ENCODE measurements at regions not wholly inside any gene's neighbourhood (a gene's known extent, or its start where the extent isn't known, plus 50 kb on each side); places are given as distances from the start of the nearest gene placed in this dataset.

DNA sequence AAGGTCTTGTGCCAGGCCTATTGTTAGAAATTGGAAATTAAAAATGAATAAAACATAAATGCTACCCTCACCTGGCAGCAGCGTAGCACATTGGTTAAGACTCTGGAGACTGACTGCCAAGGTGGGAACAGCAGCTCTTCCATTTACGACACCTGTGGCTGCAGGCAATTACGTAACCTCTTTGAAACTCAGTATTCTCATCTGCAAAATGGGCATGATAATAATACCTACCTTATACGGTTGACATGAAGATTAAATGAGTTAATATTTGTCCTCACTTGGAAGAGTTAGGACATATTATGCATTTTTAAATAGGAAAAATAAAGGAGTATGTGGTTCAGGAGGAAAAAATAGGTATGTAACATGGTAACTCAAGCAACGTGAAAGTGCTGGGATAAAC is 279.3 kb upstream of the NCKAP5 start:
- Histone ChIP-seq H4K20me1 (replicated peaks; ENCODE audit: insufficient read depth) (no peaks in the 10 kb centered on the region), H3K27me3 (ENCODE audit: insufficient read depth) (no peaks in the 10 kb centered on the region), H3K36me3 (ENCODE audit: insufficient read depth) (no peaks in the 10 kb centered on the region), H2AFZ (no peak overlapping the region), H3F3A (replicated peaks; ENCODE audit: low read depth) (no peaks in the 10 kb centered on the region), H3K9me2 (ENCODE audit: insufficient read depth) (0 out of 2 replicates have a peak, but pooled peaks cover 4% of the 10 kb centered on the region), H3K4me3 (no peak overlapping the region), H3K4me1 (ENCODE audit: insufficient read depth) (no peaks in the 10 kb centered on the region), H3K79me2 (replicated peaks; ENCODE audit: insufficient read depth) (no peaks in the 10 kb centered on the region), H3K4me2 (no peak overlapping the region), H3K27ac (ENCODE audit: low read depth) (no peak overlapping the region)
- no peak for DNase-seq (ENCODE audit: low spot score)
- Mint-ChIP-seq H3K4me3 (no peak overlapping the region), H3K4me1 (peaks cover 4% of the 10 kb centered on the region), H3K27me3 (ENCODE audit: insufficient read depth, low read depth, poor library complexity) (peaks cover 11% of the 10 kb centered on the region), H3K27ac (no peak overlapping the region), H3K36me3 (ENCODE audit: low read depth) (peaks cover 6% of the 10 kb centered on the region; the same call in 2 of the 3 replicates), H3K9me3 (peaks cover 13% of the 10 kb centered on the region)
- TF ChIP-seq ZNF114 (CRISPR knock-in tag; IDR thresholded peaks at IDR 0.05) (no peak), POLR2AphosphoS5 (IDR thresholded peaks at IDR 0.05; ENCODE audit: low read depth) (no peak), CREB1 (CRISPR knock-in tag; IDR thresholded peaks at IDR 0.05; ENCODE audit: low read depth) (no peak), JUNB (IDR thresholded peaks at IDR 0.05; ENCODE audit: unreplicated experiment) (no peak), ZNF331 (CRISPR knock-in tag; IDR thresholded peaks at IDR 0.05; ENCODE audit: low read depth) (no peak), NANOG (IDR thresholded peaks at IDR 0.05; ENCODE audit: borderline replicate concordance) (no peak), EZH2phosphoT487 (IDR thresholded peaks at IDR 0.05; ENCODE audit: unreplicated experiment) (no peak), STAT1 (IDR thresholded peaks at IDR 0.05; ENCODE audit: unreplicated experiment) (no peak), EZH2 (IDR thresholded peaks at IDR 0.05; ENCODE audit: low read depth, unreplicated experiment) (no peak)
- TF ChIP-seq, protein P1, sequence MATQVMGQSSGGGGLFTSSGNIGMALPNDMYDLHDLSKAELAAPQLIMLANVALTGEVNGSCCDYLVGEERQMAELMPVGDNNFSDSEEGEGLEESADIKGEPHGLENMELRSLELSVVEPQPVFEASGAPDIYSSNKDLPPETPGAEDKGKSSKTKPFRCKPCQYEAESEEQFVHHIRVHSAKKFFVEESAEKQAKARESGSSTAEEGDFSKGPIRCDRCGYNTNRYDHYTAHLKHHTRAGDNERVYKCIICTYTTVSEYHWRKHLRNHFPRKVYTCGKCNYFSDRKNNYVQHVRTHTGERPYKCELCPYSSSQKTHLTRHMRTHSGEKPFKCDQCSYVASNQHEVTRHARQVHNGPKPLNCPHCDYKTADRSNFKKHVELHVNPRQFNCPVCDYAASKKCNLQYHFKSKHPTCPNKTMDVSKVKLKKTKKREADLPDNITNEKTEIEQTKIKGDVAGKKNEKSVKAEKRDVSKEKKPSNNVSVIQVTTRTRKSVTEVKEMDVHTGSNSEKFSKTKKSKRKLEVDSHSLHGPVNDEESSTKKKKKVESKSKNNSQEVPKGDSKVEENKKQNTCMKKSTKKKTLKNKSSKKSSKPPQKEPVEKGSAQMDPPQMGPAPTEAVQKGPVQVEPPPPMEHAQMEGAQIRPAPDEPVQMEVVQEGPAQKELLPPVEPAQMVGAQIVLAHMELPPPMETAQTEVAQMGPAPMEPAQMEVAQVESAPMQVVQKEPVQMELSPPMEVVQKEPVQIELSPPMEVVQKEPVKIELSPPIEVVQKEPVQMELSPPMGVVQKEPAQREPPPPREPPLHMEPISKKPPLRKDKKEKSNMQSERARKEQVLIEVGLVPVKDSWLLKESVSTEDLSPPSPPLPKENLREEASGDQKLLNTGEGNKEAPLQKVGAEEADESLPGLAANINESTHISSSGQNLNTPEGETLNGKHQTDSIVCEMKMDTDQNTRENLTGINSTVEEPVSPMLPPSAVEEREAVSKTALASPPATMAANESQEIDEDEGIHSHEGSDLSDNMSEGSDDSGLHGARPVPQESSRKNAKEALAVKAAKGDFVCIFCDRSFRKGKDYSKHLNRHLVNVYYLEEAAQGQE (IDR thresholded peaks at IDR 0.05; ENCODE audit: unreplicated experiment): no peak
- TF ChIP-seq, protein P2, sequence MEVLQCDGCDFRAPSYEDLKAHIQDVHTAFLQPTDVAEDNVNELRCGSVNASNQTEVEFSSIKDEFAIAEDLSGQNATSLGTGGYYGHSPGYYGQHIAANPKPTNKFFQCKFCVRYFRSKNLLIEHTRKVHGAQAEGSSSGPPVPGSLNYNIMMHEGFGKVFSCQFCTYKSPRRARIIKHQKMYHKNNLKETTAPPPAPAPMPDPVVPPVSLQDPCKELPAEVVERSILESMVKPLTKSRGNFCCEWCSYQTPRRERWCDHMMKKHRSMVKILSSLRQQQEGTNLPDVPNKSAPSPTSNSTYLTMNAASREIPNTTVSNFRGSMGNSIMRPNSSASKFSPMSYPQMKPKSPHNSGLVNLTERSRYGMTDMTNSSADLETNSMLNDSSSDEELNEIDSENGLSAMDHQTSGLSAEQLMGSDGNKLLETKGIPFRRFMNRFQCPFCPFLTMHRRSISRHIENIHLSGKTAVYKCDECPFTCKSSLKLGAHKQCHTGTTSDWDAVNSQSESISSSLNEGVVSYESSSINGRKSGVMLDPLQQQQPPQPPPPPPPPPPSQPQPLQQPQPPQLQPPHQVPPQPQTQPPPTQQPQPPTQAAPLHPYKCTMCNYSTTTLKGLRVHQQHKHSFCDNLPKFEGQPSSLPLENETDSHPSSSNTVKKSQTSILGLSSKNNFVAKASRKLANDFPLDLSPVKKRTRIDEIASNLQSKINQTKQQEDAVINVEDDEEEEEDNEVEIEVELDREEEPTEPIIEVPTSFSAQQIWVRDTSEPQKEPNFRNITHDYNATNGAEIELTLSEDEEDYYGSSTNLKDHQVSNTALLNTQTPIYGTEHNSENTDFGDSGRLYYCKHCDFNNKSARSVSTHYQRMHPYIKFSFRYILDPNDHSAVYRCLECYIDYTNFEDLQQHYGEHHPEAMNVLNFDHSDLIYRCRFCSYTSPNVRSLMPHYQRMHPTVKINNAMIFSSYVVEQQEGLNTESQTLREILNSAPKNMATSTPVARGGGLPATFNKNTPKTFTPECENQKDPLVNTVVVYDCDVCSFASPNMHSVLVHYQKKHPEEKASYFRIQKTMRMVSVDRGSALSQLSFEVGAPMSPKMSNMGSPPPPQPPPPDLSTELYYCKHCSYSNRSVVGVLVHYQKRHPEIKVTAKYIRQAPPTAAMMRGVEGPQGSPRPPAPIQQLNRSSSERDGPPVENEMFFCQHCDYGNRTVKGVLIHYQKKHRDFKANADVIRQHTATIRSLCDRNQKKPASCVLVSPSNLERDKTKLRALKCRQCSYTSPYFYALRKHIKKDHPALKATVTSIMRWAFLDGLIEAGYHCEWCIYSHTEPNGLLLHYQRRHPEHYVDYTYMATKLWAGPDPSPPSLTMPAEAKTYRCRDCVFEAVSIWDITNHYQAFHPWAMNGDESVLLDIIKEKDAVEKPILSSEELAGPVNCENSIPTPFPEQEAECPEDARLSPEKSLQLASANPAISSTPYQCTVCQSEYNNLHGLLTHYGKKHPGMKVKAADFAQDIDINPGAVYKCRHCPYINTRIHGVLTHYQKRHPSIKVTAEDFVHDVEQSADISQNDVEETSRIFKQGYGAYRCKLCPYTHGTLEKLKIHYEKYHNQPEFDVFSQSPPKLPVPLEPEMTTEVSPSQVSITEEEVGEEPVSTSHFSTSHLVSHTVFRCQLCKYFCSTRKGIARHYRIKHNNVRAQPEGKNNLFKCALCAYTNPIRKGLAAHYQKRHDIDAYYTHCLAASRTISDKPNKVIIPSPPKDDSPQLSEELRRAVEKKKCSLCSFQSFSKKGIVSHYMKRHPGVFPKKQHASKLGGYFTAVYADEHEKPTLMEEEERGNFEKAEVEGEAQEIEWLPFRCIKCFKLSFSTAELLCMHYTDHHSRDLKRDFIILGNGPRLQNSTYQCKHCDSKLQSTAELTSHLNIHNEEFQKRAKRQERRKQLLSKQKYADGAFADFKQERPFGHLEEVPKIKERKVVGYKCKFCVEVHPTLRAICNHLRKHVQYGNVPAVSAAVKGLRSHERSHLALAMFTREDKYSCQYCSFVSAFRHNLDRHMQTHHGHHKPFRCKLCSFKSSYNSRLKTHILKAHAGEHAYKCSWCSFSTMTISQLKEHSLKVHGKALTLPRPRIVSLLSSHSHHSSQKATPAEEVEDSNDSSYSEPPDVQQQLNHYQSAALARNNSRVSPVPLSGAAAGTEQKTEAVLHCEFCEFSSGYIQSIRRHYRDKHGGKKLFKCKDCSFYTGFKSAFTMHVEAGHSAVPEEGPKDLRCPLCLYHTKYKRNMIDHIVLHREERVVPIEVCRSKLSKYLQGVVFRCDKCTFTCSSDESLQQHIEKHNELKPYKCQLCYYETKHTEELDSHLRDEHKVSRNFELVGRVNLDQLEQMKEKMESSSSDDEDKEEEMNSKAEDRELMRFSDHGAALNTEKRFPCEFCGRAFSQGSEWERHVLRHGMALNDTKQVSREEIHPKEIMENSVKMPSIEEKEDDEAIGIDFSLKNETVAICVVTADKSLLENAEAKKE (CRISPR knock-in tag; IDR thresholded peaks at IDR 0.05): no peak
- TF ChIP-seq, protein P3, sequence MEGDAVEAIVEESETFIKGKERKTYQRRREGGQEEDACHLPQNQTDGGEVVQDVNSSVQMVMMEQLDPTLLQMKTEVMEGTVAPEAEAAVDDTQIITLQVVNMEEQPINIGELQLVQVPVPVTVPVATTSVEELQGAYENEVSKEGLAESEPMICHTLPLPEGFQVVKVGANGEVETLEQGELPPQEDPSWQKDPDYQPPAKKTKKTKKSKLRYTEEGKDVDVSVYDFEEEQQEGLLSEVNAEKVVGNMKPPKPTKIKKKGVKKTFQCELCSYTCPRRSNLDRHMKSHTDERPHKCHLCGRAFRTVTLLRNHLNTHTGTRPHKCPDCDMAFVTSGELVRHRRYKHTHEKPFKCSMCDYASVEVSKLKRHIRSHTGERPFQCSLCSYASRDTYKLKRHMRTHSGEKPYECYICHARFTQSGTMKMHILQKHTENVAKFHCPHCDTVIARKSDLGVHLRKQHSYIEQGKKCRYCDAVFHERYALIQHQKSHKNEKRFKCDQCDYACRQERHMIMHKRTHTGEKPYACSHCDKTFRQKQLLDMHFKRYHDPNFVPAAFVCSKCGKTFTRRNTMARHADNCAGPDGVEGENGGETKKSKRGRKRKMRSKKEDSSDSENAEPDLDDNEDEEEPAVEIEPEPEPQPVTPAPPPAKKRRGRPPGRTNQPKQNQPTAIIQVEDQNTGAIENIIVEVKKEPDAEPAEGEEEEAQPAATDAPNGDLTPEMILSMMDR (conservative IDR thresholded peaks at IDR 0.05; ENCODE audit: low read depth in 2 of 2): no peak
- TF ChIP-seq, protein P4, sequence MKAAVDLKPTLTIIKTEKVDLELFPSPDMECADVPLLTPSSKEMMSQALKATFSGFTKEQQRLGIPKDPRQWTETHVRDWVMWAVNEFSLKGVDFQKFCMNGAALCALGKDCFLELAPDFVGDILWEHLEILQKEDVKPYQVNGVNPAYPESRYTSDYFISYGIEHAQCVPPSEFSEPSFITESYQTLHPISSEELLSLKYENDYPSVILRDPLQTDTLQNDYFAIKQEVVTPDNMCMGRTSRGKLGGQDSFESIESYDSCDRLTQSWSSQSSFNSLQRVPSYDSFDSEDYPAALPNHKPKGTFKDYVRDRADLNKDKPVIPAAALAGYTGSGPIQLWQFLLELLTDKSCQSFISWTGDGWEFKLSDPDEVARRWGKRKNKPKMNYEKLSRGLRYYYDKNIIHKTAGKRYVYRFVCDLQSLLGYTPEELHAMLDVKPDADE (IDR thresholded peaks at IDR 0.05): no peak
- no peak for ATAC-seq

Data from GM23338 (cell line).